IMR-90 (cell line): ENCODE measurements at regions not wholly inside any gene's neighbourhood (a gene's known extent, or its start where the extent isn't known, plus 50 kb on each side); places are given as distances from the start of the nearest gene placed in this dataset.

Experiments used
- ATAC-seq: fragments of 200-7000 bp; cut with Tn5 transposase; 2 replicates; pipeline ENCODE4 v1.9.1; 2020; ENCODE audit warnings: low read depth, mild to moderate bottlenecking, moderate library complexity
- BruUV-seq: library from RNA; stranded (reverse); fragments of 400-500 nt; replicated peaks from 2 replicates; lab custom pipeline; 2021; lab: Mats Ljungman, UMichigan
- CTCF ChIA-PET: fragments of 300-600 bp; formaldehyde crosslinking; extraction: SDS; loops from one replicate; lab custom pipeline; 2021; ENCODE audit warnings: antibody characterized with exemption; lab: Yijun Ruan, JAX
- POLR2A ChIA-PET: fragments of 300-600 bp; sonication (Branson Sonifier 250); formaldehyde crosslinking; loops from one replicate; lab custom pipeline; 2022; ENCODE audit warnings: antibody characterized with exemption; ENCODE audit not compliant: unreplicated experiment; lab: Charles Lee
- DNase-seq: peaks from one replicate; pipeline ENCODE4 v3.0.0; 2013
- H2AFZ ChIP-seq: replicated peaks from 2 replicates; pipeline ENCODE3; 2013; ENCODE audit warnings: low read length, mild to moderate bottlenecking; ENCODE audit not compliant: poor library complexity
- H2AK5ac ChIP-seq: 2 replicates; pipeline ENCODE4 v1.6.1; 2013; ENCODE audit warnings: low read depth, low read length, inconsistent platforms
- H2AK9ac ChIP-seq: replicated peaks from 2 replicates; pipeline ENCODE3; 2013; ENCODE audit warnings: mild to moderate bottlenecking, low read depth, low read length, moderate library complexity; ENCODE audit not compliant: poor library complexity
- H2BK120ac ChIP-seq: 2 replicates; pipeline ENCODE4 v1.6.1; 2013; ENCODE audit warnings: low read depth, low read length, inconsistent platforms
- H2BK15ac ChIP-seq: 3 replicates; pipeline ENCODE4 v1.6.1; 2013; ENCODE audit warnings: low read depth, low read length, inconsistent platforms
- H2BK20ac ChIP-seq: 2 replicates; pipeline ENCODE4 v1.6.1; 2013; ENCODE audit warnings: low read depth, mild to moderate bottlenecking, inconsistent platforms, low read length, moderate library complexity
- H2BK5ac ChIP-seq: 2 replicates; pipeline ENCODE4 v1.6.1; 2013; ENCODE audit warnings: mild to moderate bottlenecking, low read depth, low read length, inconsistent platforms; ENCODE audit not compliant: poor library complexity, severe bottlenecking
- H3K14ac ChIP-seq: replicated peaks from 2 replicates; pipeline ENCODE4 v1.6.1; 2013; ENCODE audit warnings: low read depth, low read length, inconsistent platforms
- H3K18ac ChIP-seq: 2 replicates; pipeline ENCODE4 v1.6.1; 2013; ENCODE audit warnings: low read depth, low read length, control low read depth
- H3K23ac ChIP-seq: 2 replicates; pipeline ENCODE4 v1.6.1; 2013; ENCODE audit warnings: low read depth, low read length, inconsistent platforms
- H3K27ac ChIP-seq: 2 replicates; pipeline ENCODE4 v1.5.1; 2013; ENCODE audit warnings: mild to moderate bottlenecking, control low read depth, low read length; ENCODE audit not compliant: insufficient read depth
- H3K27me3 ChIP-seq: 2 replicates; pipeline ENCODE4 v1.6.1; 2013; ENCODE audit warnings: low read length; ENCODE audit not compliant: control insufficient read depth, insufficient read depth
- H3K36me3 ChIP-seq: 2 replicates; pipeline ENCODE4 v1.6.1; 2013; ENCODE audit warnings: low read length, mixed read lengths; ENCODE audit not compliant: control insufficient read depth, insufficient read depth
- H3K4ac ChIP-seq: 2 replicates; pipeline ENCODE4 v1.6.1; 2013; ENCODE audit warnings: low read depth, low read length, inconsistent platforms
- H3K4me1 ChIP-seq: 2 replicates; pipeline ENCODE4 v1.6.1; 2013; ENCODE audit warnings: low read length, mixed read lengths; ENCODE audit not compliant: control insufficient read depth, insufficient read depth
- H3K4me2 ChIP-seq: 2 replicates; pipeline ENCODE4 v1.6.1; 2013; ENCODE audit warnings: low read depth, mild to moderate bottlenecking, control low read depth, low read length, moderate library complexity
- H3K4me3 ChIP-seq: 2 replicates; pipeline ENCODE4 v1.5.1; 2013; ENCODE audit warnings: low read depth, mild to moderate bottlenecking, control low read depth, low read length, moderate library complexity; ENCODE audit not compliant: insufficient read depth
- H3K56ac ChIP-seq: 2 replicates; pipeline ENCODE4 v1.6.1; 2013; ENCODE audit warnings: low read length, inconsistent platforms; ENCODE audit not compliant: insufficient read depth; ENCODE audit errors: extremely low read depth
- H3K79me1 ChIP-seq, 2 experiments: 2 replicates each; pipeline ENCODE4 v1.6.1; 2013; ENCODE audit warnings: low read length in 2 of 2, inconsistent platforms in 1 of 2, low read depth in 1 of 2
- H3K9ac ChIP-seq: 2 replicates; pipeline ENCODE4 v1.6.1; 2013; ENCODE audit warnings: low read depth, low read length, control low read depth
- H3K9me1 ChIP-seq: 2 replicates; pipeline ENCODE4 v1.6.1; 2013; ENCODE audit warnings: low read length, inconsistent platforms; ENCODE audit not compliant: insufficient read depth
- H3K9me3 ChIP-seq: 2 replicates; pipeline ENCODE4 v1.6.1; 2013; ENCODE audit warnings: low read length; ENCODE audit not compliant: control insufficient read depth, insufficient read depth
- H4K20me1 ChIP-seq: 2 replicates; pipeline ENCODE4 v1.6.1; 2013; ENCODE audit warnings: low read length, inconsistent platforms; ENCODE audit not compliant: insufficient read depth
- H4K5ac ChIP-seq: 2 replicates; pipeline ENCODE4 v1.6.1; 2013; ENCODE audit warnings: mild to moderate bottlenecking, low read depth, low read length, control low read depth
- H4K8ac ChIP-seq, 2 experiments: 2 replicates each; pipeline ENCODE4 v1.6.1; 2013; ENCODE audit warnings: low read depth in 2 of 2, low read length in 2 of 2, control low read depth in 1 of 2, inconsistent platforms in 1 of 2
- H4K91ac ChIP-seq: 2 replicates; pipeline ENCODE4 v1.6.1; 2013; ENCODE audit warnings: low read depth, low read length, inconsistent platforms; ENCODE audit not compliant: insufficient read depth
- CEBPB ChIP-seq: IDR thresholded peaks from 2 replicates; pipeline ENCODE4 v1.6.1; 2012; ENCODE audit warnings: low read depth, low read length, improper control_type of control experiment
- RCOR1 ChIP-seq: IDR thresholded peaks from 2 replicates; pipeline ENCODE4 v1.6.1; 2012; ENCODE audit warnings: mild to moderate bottlenecking, low read length, improper control_type of control experiment; ENCODE audit not compliant: insufficient replicate concordance
- WGBS, 2 experiments: methylation state at CpG; one replicate each; pipeline versions ENCODE4 v1.1.5 to v1.1.7; 2013; ENCODE audit warnings: missing lambda C conversion rate in 2 of 2; ENCODE audit not compliant: insufficient read length in 1 of 2; ENCODE audit errors: extremely low coverage in 2 of 2; 5-methylcytosine and 5-hydroxymethylcytosine counted together
- dilution Hi-C: fragments of 300-500 bp; cut with HindIII; formaldehyde crosslinking; loops from one replicate; pipeline ENCODE4 v1.14.3; 2018; ENCODE audit warnings: low sequenced_read_pairs; ENCODE audit not compliant: unreplicated experiment
- in situ Hi-C: fragments of 300-500 bp; cut with MboI; formaldehyde crosslinking; loops from 3 replicates; pipeline ENCODE4 v1.14.3; 2019; ENCODE audit warnings: low sequenced_read_pairs, inconsistent platforms, mixed read lengths
- intact Hi-C: fragments of 100-400 bp; cut with micrococcal nuclease; formaldehyde crosslinking; loops from 2 replicates; pipeline ENCODE4 v1.10.0; 2022

- peak overlapping the region; percentile 94 for H2BK15ac ChIP-seq
- H3K36me3 ChIP-seq, result no peaks in the 10 kb centered on the region
- peak overlapping the region; percentile 85 for H3K14ac ChIP-seq
- peak overlapping the region; percentile 93 for H2AK5ac ChIP-seq
- peak overlapping the region; percentile 82; the same call in 1 of the 2 replicates for H3K4ac ChIP-seq
- H2BK20ac ChIP-seq, result peak overlapping the region; percentile 97
- H3K9me1 ChIP-seq, result peaks cover 32% of the 10 kb centered on the region
- peaks cover 0 to 28% of the 10 kb centered on the region in 2 experiments; a peak in 3 of 4 replicates for H3K79me1 ChIP-seq
- no peak overlapping the region for H3K4me3 ChIP-seq
- no peaks in the 10 kb centered on the region for H3K27me3 ChIP-seq
- H2AFZ ChIP-seq, result no peak overlapping the region
- in situ Hi-C loops (no loop called here), dilution Hi-C loops (no loop called here), intact Hi-C loops (no loop called here)
- DNase-seq (no peak), ATAC-seq (no peak)
- TF ChIP-seq RCOR1 (no peak), CEBPB (peak; percentile 57; the same call in 1 of the 2 replicates)
- no peaks in the 10 kb centered on the region for H4K20me1 ChIP-seq
- ChIA-PET CTCF (no interaction called here), POLR2A (no interaction called here)
- H3K9ac ChIP-seq, result no peak overlapping the region
- BruUV-seq, result no TSS peak
- H2BK5ac ChIP-seq, result peak overlapping the region; percentile 67
- no peaks in the 10 kb centered on the region for H3K9me3 ChIP-seq
- H2AK9ac ChIP-seq, result no peak overlapping the region
- H4K8ac ChIP-seq, result peak overlapping the region; percentile 56 to 64
- H3K4me1 ChIP-seq, result peaks cover 12% of the 10 kb centered on the region
- peak overlapping the region; percentile 93 for H3K18ac ChIP-seq
- no peak overlapping the region for H3K4me2 ChIP-seq
- peak overlapping the region; percentile 87; the same call in 1 of the 2 replicates for H3K23ac ChIP-seq
- WGBS, 2 experiments, result no CpG with 5 or more reads among the region's 2 CpGs
- no peak overlapping the region for H3K56ac ChIP-seq
- H2BK120ac ChIP-seq, result peak overlapping the region; percentile 95
- H4K5ac ChIP-seq, result peak overlapping the region; percentile 63; the same call in 1 of the 2 replicates
- peak overlapping the region; percentile 42; the same call in 1 of the 2 replicates for H3K27ac ChIP-seq
- peak overlapping the region; percentile 59 for H4K91ac ChIP-seq
Observed at GRCh38 chr2:237214963-237215362, 129.3 kb downstream of the COPS8 start.
